Heart left ventricle (tissue), 13 donors: ENCODE measurements at regions not wholly inside any gene's neighbourhood (a gene's known extent, or its start where the extent isn't known, plus 50 kb on each side); places are given as distances from the start of the nearest gene placed in this dataset.

Experiments
- POLR2A ChIP-seq, 2 donors: fragments of 450-650 bp; IDR thresholded peaks; one replicate each; pipeline ENCODE4 v1.6.1; 2017; ENCODE audit warnings: antibody characterized with exemption in 2 of 2, mild to moderate bottlenecking in 2 of 2, moderate library complexity in 2 of 2
- TF ChIP-seq, protein P1 (sequence below), 12 donors: fragments of 200-600 bp; sonication (generic) in 4 of 12; IDR thresholded peaks; one replicate each; pipeline versions ENCODE4 v1.5.0 to v1.8.0; 2018 to 2022; ENCODE audit warnings: antibody characterized with exemption in 12 of 12, mild to moderate bottlenecking in 5 of 12
- donor health status: ischemic (EF 13 %, LVEDD 7.1; RV severe dilation, severe dysfunction).
- donor health status: DM: no; HTN: yes; CAD: no.
- donor health status: DM: no; HTN: no; CAD: no.
- donor health status: ischemic (EF 25% LVEDD 6.9; RV normal size, moderate dysfunction).
- donor health status: ischemic (EF 25% LVEDD 5.7; RV mildly dilated, moderate dysfunction).
- donor health status: ischemic (EF 35%, LVEDD 5.7; RV mildly dilated, moderate dysfunction).
- donor health status: nonischemic (EF 11% LVEDD 7.7; RV severe dilation, severe dysfunction).
- donor health status: DM: yes; HTN: yes; CAD: no.
- donor health status: PGD.
- donor health status: ischemic (EF 29% LVEDD 5.4; RV normal size, mild dysfunction).
- donor health status: nonischemic (EF 23%, LVEDD 6.1; RV moderate dilation, normal function).

DNA sequence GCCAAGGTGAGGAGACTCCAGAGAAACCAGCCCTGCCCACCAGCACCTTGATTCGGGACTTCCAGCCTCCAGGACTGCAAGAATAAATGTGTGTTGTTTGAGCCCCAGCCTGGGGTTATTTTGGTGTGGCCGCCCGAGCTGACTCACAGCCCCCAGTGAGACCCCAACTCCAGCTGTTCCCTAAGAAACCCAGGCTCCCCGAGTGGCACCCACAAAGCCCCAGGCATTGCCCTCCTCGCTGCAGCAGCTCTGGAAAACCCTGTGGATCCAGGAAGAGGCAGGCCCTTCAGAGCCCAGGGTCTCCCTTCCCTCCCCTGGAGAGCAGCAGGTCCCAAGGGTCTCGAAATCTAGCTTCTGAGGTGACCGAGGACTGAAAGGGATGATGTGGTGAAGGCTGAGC lies 69.2 kb upstream of the PPP1R26 start:
- no peak for TF ChIP-seq POLR2A (IDR thresholded peaks at IDR 0.05)
- TF ChIP-seq, protein P1, sequence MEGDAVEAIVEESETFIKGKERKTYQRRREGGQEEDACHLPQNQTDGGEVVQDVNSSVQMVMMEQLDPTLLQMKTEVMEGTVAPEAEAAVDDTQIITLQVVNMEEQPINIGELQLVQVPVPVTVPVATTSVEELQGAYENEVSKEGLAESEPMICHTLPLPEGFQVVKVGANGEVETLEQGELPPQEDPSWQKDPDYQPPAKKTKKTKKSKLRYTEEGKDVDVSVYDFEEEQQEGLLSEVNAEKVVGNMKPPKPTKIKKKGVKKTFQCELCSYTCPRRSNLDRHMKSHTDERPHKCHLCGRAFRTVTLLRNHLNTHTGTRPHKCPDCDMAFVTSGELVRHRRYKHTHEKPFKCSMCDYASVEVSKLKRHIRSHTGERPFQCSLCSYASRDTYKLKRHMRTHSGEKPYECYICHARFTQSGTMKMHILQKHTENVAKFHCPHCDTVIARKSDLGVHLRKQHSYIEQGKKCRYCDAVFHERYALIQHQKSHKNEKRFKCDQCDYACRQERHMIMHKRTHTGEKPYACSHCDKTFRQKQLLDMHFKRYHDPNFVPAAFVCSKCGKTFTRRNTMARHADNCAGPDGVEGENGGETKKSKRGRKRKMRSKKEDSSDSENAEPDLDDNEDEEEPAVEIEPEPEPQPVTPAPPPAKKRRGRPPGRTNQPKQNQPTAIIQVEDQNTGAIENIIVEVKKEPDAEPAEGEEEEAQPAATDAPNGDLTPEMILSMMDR (IDR thresholded peaks at IDR 0.05): no peak
